NCI-H2227 treated with DMSO at 0.1 percent for 48 hours (cell line): ENCODE measurements at regions not wholly inside any gene's neighbourhood (a gene's known extent, or its start where the extent isn't known, plus 50 kb on each side); places are given as distances from the start of the nearest gene placed in this dataset.
"Not testable (repeated sequence)": the region's sequence is repeated elsewhere in the genome, so short reads cannot be mapped to it uniquely, and the experiment has no call there.

Experiments
- DNase-seq: peaks from one replicate; lab custom pipeline; 2025; lab: John Stamatoyannopoulos, UW

DNA sequence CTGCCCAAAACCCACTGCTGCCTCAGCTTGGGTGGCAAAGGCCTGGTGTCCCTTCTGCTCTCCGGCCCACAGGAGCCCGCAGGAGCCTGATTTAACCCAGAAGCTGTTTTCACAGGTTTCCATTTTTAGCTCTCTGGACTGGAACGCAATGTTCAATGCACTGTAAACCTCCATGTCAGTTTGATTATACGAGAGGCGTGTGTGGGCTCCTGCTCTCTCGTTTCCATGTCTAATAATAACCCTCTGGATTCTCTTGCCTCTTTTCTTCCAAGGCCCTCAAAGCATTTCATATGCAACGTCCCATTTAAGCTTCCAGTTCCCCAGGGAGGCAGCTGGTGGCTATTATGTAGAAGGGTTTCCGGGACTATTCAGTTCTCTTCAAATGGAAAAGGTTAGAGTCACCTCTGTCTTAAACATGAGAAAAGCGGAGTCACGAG lies 161.1 kb downstream of the SUDS3 start:
- peak; percentile 48 for DNase-seq

DNA sequence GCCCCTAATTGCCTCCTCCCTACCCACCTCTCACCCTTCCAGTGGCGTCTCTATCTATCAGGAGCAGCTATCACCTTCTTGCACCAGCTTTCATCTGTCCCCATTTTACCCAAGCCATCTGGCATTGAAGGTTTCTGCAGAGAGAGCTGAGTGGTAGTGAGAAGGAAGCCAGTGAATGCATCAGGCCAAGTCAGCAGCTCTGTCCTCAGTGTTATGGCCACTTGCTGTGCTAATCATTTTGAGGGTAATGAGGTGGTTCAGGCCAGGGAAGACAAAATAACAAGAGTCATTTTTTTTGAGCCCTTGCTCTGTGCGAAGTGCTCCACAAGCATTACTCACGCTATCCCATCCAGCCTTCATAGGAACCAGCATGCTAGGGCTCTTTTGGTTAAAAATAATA lies 164.7 kb downstream of the SUDS3 start:
- no peak for DNase-seq

DNA sequence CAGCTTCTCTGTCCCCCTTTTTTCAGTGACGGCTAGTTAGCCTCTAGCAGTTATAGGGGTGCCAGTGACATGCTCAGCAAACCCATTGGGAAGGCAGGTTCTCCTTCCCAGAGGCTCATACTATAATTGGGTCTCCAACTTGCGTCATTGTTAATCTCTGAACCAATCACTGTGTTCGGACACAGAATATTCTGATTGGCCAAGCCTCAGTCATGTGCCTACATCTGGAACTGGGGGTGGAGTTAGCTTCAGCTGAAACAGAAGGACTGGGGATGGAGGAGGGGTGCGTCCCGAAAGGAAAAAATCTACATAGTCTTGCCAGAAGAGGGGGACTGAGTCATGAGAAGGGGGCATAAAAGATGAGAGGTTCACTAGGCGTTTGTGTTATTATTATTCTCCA lies 165.6 kb downstream of the SUDS3 start:
- no peak for DNase-seq

DNA sequence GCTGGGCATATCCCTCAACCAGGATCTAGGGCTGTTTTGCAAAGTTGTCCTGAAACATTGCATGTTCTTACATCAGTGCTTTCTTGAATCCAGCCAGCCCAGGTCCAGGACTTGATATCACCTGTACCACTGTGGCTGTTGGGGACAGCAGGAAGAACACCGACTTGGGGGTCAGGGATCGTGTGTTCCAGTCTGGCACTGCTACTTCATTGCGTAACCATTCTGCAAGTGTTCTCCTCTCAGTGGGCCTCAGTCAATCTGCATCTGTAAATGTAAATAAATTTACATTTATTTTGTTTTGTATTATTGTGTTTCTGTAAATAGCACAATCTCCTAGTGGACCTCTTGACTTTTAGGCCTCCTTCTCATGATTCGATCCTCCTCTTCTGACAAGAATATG lies 167.3 kb downstream of the SUDS3 start:
- DNase-seq = no peak

DNA sequence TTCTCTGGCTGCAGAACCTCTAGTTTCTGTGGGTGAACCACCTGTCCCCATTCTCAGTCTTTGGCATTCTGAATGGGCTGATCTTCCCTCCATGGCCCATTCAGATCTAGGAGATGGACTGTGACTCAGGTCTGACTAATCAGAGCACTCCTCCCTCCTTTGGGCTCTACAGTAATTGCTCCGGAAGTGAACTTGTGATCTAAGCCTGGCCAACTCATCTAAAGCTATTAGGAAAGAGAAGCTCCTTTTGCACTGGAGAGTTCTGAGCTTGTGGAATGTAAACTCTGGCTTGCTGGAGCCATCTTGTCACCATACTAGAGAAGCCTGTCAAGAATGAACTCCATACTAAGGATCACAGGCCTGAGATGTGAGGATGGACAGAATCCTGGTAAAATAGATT lies 168.2 kb downstream of the SUDS3 start:
- no peak for DNase-seq

DNA sequence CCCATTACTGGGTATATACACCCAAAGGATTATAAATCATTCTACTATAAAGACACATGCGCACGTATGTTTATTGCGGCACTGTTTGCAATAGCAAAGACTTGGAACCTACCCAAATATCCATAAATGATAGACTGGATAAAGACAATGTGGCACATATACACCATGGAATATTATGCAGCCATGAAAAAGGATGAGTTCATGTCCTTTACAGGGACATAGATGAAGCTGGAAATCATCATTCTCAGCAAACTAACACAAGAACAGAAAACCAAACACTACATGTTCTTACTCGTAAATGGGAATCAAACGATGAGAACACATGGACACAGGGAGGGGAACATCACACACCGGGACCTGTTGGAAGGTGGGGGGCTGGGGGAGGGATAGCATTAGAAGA lies 171.3 kb downstream of the SUDS3 start:
- DNase-seq = not testable (repeated sequence)

DNA sequence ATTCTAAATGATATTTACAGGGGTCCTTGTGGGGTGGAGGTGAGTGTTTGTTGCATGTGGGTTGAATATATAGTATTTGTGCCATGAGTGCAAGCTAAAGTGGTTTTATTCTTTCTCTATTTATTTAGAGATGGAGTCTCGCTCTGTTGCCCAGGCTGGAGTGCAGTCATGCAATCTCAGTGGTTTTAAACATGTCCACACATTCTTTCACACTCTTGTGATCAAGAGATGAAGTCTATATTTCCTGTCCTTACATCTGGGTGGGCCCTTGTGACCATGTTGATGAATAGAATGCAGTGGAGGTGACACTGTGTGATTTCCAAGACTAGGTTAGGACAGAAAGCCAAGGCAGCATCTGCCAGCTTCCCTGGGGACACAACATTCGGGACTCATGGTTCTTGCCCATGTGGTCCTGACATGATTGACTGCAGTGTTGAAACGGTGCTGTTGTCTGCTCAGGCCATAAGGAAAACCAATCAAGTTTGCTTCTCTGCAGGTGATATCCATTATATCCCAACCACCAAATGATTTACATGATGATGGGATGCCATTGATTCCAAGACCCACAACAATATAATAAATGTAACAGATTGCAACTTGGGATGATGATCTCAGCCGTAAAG lies 172.6 kb downstream of the SUDS3 start:
- no peak for DNase-seq

DNA sequence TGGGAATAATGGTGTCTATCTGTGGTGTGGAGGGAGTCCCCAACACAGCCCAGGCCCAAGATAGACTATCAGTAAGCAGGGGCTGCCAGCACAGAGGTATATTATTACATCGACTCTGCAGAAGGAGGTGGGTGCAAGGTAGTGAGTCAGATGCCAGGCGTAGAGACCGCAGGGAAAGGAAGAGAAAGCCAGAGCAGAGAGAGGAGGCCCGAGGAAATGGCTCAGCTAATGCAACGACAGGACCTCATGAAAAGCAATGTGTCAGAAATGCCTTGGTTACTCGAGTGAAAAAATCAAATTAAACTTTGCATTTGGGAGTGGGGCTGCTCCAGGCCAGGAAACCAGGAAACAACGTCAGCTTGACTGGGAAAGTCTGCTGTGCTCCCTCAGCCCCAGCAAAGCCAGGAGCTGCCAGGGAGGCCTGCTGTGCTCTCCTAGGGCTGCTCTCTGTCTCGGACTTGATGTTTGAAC lies 173.2 kb downstream of the SUDS3 start:
- no peak for DNase-seq

DNA sequence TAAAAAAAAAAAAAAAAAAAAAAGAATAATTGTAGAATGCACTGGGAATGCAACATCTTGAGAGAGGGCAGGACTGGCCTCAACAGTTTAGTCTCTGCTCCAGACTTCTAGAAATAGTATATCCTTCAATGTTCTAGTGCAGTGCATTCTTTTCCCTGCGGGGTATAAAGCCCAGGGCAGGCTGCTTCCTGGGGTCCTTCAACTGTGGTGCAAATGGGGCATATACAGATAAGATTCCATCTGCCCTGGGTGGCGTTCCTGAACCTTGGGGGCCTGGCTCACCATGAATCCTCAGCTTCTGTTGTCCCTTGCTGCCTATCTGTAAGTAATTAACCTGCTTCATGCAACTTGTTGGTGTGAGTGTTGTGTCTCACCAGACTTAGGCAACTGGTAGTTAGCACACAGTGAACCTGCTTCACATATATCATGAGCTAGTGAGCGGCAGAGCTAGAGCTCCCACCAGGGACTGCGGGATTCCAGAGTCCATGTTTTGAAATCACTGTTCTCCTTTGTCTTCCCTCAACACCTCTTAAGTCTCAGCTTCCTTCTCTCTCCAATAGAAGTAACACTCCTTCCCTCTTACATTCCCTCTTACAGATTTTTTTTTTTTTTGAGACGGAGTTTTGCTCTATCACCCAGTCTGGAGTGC lies 177.6 kb downstream of the SUDS3 start:
- no peak for DNase-seq

DNA sequence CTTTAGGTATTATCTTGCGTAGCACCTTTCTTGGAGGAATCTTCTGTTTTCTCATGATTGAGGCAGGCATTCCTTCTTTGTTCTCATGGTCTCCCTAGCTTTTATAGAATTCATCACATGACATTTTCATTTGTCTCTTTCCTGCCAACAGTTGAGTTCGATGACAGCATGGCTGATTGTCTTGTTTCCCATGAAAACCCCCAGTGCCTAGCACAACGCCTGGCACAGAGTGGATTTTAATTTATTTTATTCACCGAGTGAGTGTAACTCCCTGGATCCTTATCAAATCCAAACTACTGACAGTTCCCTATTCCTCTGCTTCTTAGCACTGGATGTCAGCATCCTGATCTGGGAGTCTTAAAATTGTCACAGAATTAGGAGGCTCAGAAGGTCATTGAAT lies 182.6 kb downstream of the SUDS3 start:
- DNase-seq = no peak

DNA sequence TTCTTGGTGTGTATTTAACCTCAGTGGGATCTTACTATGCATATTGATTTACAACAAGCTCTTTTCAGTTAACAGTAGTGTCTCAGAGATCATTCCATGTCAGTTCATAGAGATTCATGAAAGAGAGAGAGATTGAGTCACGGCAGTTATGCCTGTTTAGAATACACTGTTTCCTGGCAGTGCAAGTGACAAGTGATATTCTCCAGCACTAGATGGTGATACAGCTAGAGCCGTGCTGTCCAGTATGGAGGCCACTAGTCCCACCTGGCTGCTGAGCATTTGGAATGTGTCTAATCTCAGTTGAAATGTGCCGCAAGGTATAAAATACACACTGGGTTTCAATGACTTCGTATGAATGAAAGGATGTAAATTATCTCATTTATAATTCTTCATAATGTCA lies 184.4 kb downstream of the SUDS3 start:
- no peak for DNase-seq

DNA sequence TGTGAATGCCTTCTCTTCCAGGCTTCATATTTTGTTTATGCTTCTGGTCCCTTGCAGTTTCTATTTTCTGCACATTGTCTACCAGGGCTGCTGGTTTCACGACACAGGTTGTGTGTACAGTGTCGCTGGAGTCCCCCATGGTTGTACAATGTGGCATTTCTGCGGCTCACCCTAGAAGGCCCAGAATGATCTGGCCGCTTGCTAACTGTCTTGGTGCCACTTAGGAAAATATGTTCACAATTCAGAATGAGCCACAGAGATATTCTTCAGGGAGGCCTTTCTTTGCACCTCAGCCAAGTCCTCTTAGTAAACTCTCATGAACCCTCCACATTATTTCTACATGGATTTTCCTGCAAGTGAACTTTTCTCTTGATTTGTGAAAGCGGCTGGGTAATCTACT lies 195.4 kb downstream of the SUDS3 start:
- no peak for DNase-seq

DNA sequence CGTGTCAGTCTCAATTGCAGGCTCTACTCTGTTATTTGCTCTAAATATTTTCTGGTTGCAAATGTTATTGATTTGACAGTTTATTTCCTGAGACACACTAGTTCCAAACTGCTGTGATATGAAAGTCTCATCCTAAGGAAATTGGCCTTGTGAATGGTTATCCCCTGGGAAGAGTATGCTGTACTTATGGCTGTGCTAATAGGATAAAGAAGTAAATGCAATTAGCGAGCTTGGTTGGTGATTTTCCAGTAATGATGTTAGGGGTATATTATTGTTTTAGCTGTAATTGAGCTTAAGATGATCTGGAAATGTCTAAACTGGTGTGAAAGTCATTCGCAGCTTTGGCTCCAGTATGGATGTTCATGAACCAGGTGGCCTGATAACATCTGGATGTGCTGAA lies 197.9 kb downstream of the SUDS3 start:
- no peak for DNase-seq

DNA sequence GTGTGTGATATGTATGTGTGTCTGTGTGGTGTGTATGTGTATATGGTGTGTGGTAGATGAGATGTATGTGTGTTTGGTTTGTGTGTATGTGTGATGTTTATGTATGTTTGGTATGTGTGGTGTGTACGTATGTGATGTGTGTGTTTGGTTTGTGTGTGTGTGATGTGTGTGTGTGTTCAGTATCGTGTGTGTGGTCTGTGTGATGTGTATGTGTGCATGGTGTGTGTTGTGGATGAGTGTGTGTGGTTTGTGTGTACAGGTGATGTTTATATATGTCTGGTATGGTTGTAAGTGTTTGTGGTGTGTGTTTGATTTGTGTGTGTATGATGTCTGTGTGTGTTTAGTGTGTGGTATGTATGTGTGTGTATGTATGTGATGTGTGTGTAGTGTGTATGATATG lies 199.4 kb downstream of the SUDS3 start:
- no peak for DNase-seq

DNA sequence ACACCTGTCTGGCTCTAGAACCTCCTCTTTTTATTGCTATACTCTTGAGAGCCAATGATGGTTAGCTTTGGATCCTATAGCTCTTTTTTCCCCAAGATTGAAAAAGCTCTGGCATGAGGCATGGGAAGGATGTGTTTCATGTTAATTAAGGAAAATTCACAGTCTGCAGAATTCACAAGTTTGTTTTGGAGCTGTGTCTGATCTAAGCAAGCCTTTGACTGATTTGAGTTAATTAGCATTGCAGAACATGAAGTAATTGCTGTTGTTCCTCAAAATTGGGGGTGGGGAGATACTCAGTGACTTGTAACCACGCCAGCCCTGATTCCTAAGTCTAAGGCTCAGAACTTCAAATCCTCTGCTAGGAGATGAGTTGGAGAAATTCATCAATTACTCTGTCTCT lies 205.0 kb downstream of the SUDS3 start:
- DNase-seq = no peak

DNA sequence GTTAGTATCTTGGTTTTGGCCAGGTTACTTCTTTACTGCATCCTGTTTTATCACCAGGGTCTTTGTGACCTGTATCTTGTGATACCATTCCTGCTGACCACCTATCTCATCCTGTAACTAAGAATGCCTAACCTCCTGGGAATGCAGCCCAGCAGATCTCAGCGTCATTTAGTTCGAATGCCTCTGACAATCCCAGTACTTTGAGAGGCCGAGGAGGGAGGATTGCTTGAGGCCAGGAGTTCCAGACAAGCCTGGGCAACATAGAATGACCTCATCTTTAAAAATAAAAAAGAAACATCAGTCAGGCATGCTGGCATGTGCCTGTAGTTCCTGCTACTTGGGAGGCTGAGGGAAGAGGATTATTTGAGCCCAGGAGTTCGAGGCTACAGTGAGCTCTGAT lies 206.5 kb downstream of the SUDS3 start:
- no peak for DNase-seq

DNA sequence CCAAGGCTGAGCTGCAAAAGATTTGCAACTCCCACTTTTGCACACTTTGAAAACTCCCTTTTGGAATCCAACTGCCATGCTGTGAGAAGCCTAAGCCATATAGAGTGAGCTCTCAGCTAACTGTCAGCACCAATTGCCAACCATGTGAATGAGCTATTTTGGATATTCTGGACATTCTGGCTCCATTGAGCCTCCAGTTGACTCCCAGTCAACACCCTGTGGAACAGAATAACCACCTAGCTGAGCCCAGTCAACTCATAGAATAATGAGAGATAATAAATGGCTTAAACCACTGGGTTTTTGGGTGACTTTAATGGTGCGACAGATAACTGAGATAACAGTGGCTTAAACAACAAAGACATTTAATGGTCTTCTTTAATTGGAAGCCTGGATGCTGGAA lies 210.1 kb downstream of the SUDS3 start:
- DNase-seq = no peak

DNA sequence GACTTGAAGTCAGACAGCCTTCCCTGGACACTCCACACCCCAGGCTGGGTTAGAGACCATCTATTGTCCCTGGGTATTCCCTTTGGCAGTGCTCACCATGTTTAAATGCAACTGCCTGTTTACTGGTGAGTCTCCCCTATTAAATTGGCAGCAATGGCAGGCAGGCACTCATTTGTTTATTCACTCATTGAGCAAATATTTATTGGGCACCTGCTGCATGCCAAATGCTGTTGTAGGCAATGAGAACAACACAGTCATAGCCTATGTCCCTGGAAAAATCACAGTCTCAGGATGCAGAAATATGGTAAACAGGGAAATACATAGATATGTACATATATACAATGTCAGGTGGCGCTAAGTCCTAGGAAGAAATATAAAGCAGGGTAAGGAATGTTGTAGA lies 212.8 kb downstream of the SUDS3 start:
- DNase-seq = no peak

DNA sequence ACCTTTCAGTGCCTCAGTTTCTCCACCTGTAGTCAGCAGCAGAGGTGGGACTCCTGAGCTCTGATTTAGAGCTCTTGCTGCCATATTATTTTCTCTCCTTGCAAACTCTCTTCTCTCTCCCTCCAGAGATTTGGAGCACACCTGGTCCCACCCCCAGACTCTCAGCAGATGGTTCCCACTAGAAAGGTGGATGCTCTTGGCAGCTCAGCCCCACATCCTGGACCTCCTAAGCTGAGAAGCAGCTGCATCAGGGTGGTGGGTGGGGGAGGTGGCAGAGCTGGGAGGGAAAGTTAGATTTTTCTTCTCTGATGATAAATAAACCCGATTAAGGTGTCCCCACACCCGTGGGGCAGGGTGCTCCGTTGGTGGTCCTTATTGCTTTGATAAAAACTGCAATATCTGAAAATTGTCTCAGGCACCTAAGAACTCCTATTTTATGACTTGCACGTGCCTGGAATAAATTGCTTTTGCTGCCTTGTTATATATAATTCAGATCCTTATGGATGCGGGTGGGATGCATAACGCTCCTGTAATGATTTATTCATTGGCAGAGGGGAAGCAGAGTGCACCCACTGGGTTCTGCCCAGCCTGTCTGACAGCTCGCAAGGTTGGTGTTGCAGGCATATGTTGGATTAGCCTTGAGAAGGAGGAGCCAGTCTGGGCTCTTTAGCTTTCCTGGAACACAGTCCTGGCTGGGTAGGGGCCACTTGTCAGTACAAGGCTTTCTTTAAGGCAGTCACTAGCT lies 214.2 kb downstream of the SUDS3 start:
- DNase-seq = no peak

DNA sequence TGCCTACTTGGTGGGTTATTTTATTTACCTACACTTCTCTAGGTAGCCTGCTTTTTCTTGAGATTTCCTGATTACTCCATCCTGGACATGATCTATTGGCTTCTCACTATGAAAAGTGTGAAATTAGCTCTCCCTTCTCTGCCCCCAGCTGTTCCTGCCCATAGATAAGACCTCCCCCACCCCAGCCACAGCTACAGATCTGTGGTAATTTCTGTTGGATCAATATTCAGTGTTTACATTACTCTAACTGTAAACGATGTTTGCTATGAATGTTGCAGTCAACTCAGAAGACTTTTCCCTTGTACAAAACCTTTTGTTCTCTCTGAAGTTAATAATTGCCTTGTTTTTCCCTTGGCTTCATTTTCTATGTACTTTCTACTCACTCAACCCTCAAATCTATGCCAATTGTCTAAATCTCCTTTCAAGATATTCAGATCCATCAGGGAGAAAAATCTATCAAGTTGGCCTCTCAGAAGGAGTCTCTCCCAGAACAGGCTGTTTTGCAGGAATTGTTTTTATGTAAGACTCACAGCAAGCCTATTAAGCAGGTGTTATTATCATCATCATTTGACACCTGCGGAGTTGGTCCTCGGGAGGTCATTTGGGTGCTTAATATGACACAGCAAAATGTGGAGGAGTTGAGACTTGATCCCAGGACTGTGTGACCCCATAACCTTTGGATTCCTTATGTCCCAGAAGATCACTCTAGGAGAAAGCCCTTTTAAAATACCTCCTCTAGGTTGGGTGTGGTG lies 227.4 kb downstream of the SUDS3 start:
- DNase-seq = no peak

DNA sequence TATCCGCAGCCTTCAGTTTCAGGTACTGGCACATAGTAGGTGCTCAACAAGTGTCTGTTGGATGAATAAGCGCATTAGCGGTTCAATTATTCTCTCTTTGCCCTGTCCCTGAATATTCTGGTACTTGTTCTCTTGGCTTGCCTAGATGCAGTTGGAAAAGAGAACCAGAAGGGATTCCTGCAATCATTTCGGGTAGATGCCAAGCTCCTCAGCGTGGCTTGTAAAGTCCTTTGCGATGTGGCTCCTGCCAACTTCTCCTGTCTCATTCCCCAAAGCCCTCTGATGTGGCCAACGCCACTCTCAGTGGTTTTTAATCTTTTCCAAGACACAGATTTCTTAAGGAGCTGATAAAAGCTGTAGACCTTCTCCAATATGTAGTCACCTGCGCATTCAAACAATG lies 230.3 kb downstream of the SUDS3 start:
- no peak for DNase-seq

DNA sequence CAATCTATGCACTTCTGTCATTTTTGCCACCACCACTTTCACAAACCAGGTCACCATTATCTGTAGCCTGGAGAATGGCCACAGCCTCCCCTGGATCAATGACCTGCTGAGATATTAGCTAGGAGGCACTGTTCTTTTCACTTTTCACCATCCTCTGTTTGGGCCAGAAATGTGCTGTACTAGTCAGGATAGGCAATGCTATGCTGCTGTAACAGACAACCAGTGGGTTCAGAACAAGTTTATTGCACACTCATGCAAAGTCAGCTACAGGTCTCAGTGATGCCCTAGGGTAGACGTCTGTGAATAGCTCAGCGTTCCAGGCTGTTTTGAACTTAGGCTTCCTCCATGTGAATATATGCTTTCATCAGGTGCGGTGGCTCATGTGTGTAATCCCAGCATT lies 231.5 kb downstream of the SUDS3 start:
- DNase-seq = no peak
